IMR-90 (cell line): ENCODE measurements at regions not wholly inside any gene's neighbourhood (a gene's known extent, or its start where the extent isn't known, plus 50 kb on each side); places are given as distances from the start of the nearest gene placed in this dataset.

ENCODE experiments used
- ATAC-seq: fragments of 200-7000 bp; cut with Tn5 transposase; 2 replicates; pipeline ENCODE4 v1.9.1; 2020; ENCODE audit warnings: low read depth, mild to moderate bottlenecking, moderate library complexity
- BruUV-seq: library from RNA; stranded (reverse); fragments of 400-500 nt; replicated peaks from 2 replicates; lab custom pipeline; 2021; lab: Mats Ljungman, UMichigan
- CTCF ChIA-PET: fragments of 300-600 bp; formaldehyde crosslinking; extraction: SDS; loops from one replicate; lab custom pipeline; 2021; ENCODE audit warnings: antibody characterized with exemption; lab: Yijun Ruan, JAX
- POLR2A ChIA-PET: fragments of 300-600 bp; sonication (Branson Sonifier 250); formaldehyde crosslinking; loops from one replicate; lab custom pipeline; 2022; ENCODE audit warnings: antibody characterized with exemption; ENCODE audit not compliant: unreplicated experiment; lab: Charles Lee
- DNase-seq: peaks from one replicate; pipeline ENCODE4 v3.0.0; 2013
- H2AFZ ChIP-seq: replicated peaks from 2 replicates; pipeline ENCODE3; 2013; ENCODE audit warnings: low read length, mild to moderate bottlenecking; ENCODE audit not compliant: poor library complexity
- H2AK5ac ChIP-seq: 2 replicates; pipeline ENCODE4 v1.6.1; 2013; ENCODE audit warnings: low read depth, low read length, inconsistent platforms
- H2AK9ac ChIP-seq: replicated peaks from 2 replicates; pipeline ENCODE3; 2013; ENCODE audit warnings: mild to moderate bottlenecking, low read depth, low read length, moderate library complexity; ENCODE audit not compliant: poor library complexity
- H2BK120ac ChIP-seq: 2 replicates; pipeline ENCODE4 v1.6.1; 2013; ENCODE audit warnings: low read depth, low read length, inconsistent platforms
- H2BK15ac ChIP-seq: 3 replicates; pipeline ENCODE4 v1.6.1; 2013; ENCODE audit warnings: low read depth, low read length, inconsistent platforms
- H2BK20ac ChIP-seq: 2 replicates; pipeline ENCODE4 v1.6.1; 2013; ENCODE audit warnings: low read depth, mild to moderate bottlenecking, inconsistent platforms, low read length, moderate library complexity
- H2BK5ac ChIP-seq: 2 replicates; pipeline ENCODE4 v1.6.1; 2013; ENCODE audit warnings: mild to moderate bottlenecking, low read depth, low read length, inconsistent platforms; ENCODE audit not compliant: poor library complexity, severe bottlenecking
- H3K14ac ChIP-seq: replicated peaks from 2 replicates; pipeline ENCODE4 v1.6.1; 2013; ENCODE audit warnings: low read depth, low read length, inconsistent platforms
- H3K18ac ChIP-seq: 2 replicates; pipeline ENCODE4 v1.6.1; 2013; ENCODE audit warnings: low read depth, low read length, control low read depth
- H3K23ac ChIP-seq: 2 replicates; pipeline ENCODE4 v1.6.1; 2013; ENCODE audit warnings: low read depth, low read length, inconsistent platforms
- H3K27ac ChIP-seq: 2 replicates; pipeline ENCODE4 v1.5.1; 2013; ENCODE audit warnings: mild to moderate bottlenecking, control low read depth, low read length; ENCODE audit not compliant: insufficient read depth
- H3K27me3 ChIP-seq: 2 replicates; pipeline ENCODE4 v1.6.1; 2013; ENCODE audit warnings: low read length; ENCODE audit not compliant: control insufficient read depth, insufficient read depth
- H3K36me3 ChIP-seq: 2 replicates; pipeline ENCODE4 v1.6.1; 2013; ENCODE audit warnings: low read length, mixed read lengths; ENCODE audit not compliant: control insufficient read depth, insufficient read depth
- H3K4ac ChIP-seq: 2 replicates; pipeline ENCODE4 v1.6.1; 2013; ENCODE audit warnings: low read depth, low read length, inconsistent platforms
- H3K4me1 ChIP-seq: 2 replicates; pipeline ENCODE4 v1.6.1; 2013; ENCODE audit warnings: low read length, mixed read lengths; ENCODE audit not compliant: control insufficient read depth, insufficient read depth
- H3K4me2 ChIP-seq: 2 replicates; pipeline ENCODE4 v1.6.1; 2013; ENCODE audit warnings: low read depth, mild to moderate bottlenecking, control low read depth, low read length, moderate library complexity
- H3K4me3 ChIP-seq: 2 replicates; pipeline ENCODE4 v1.5.1; 2013; ENCODE audit warnings: low read depth, mild to moderate bottlenecking, control low read depth, low read length, moderate library complexity; ENCODE audit not compliant: insufficient read depth
- H3K56ac ChIP-seq: 2 replicates; pipeline ENCODE4 v1.6.1; 2013; ENCODE audit warnings: low read length, inconsistent platforms; ENCODE audit not compliant: insufficient read depth; ENCODE audit errors: extremely low read depth
- H3K79me1 ChIP-seq, 2 experiments: 2 replicates each; pipeline ENCODE4 v1.6.1; 2013; ENCODE audit warnings: low read length in 2 of 2, inconsistent platforms in 1 of 2, low read depth in 1 of 2
- H3K9ac ChIP-seq: 2 replicates; pipeline ENCODE4 v1.6.1; 2013; ENCODE audit warnings: low read depth, low read length, control low read depth
- H3K9me1 ChIP-seq: 2 replicates; pipeline ENCODE4 v1.6.1; 2013; ENCODE audit warnings: low read length, inconsistent platforms; ENCODE audit not compliant: insufficient read depth
- H3K9me3 ChIP-seq: 2 replicates; pipeline ENCODE4 v1.6.1; 2013; ENCODE audit warnings: low read length; ENCODE audit not compliant: control insufficient read depth, insufficient read depth
- H4K20me1 ChIP-seq: 2 replicates; pipeline ENCODE4 v1.6.1; 2013; ENCODE audit warnings: low read length, inconsistent platforms; ENCODE audit not compliant: insufficient read depth
- H4K5ac ChIP-seq: 2 replicates; pipeline ENCODE4 v1.6.1; 2013; ENCODE audit warnings: mild to moderate bottlenecking, low read depth, low read length, control low read depth
- H4K8ac ChIP-seq, 2 experiments: 2 replicates each; pipeline ENCODE4 v1.6.1; 2013; ENCODE audit warnings: low read depth in 2 of 2, low read length in 2 of 2, control low read depth in 1 of 2, inconsistent platforms in 1 of 2
- H4K91ac ChIP-seq: 2 replicates; pipeline ENCODE4 v1.6.1; 2013; ENCODE audit warnings: low read depth, low read length, inconsistent platforms; ENCODE audit not compliant: insufficient read depth
- FOS ChIP-seq: fragments of 150-350 bp; IDR thresholded peaks from 2 replicates; pipeline ENCODE4 v1.6.1; 2016; ENCODE audit warnings: low read depth, low read length
- MAFK ChIP-seq: IDR thresholded peaks from 2 replicates; pipeline ENCODE4 v1.6.1; 2012; ENCODE audit warnings: low read depth, low read length, improper control_type of control experiment
- WGBS, 2 experiments: methylation state at CpG; one replicate each; pipeline versions ENCODE4 v1.1.5 to v1.1.7; 2013; ENCODE audit warnings: missing lambda C conversion rate in 2 of 2; ENCODE audit not compliant: insufficient read length in 1 of 2; ENCODE audit errors: extremely low coverage in 2 of 2; 5-methylcytosine and 5-hydroxymethylcytosine counted together
- dilution Hi-C: fragments of 300-500 bp; cut with HindIII; formaldehyde crosslinking; loops from one replicate; pipeline ENCODE4 v1.14.3; 2018; ENCODE audit warnings: low sequenced_read_pairs; ENCODE audit not compliant: unreplicated experiment
- in situ Hi-C: fragments of 300-500 bp; cut with MboI; formaldehyde crosslinking; loops from 3 replicates; pipeline ENCODE4 v1.14.3; 2019; ENCODE audit warnings: low sequenced_read_pairs, inconsistent platforms, mixed read lengths
- intact Hi-C: fragments of 100-400 bp; cut with micrococcal nuclease; formaldehyde crosslinking; loops from 2 replicates; pipeline ENCODE4 v1.10.0; 2022

DNA sequence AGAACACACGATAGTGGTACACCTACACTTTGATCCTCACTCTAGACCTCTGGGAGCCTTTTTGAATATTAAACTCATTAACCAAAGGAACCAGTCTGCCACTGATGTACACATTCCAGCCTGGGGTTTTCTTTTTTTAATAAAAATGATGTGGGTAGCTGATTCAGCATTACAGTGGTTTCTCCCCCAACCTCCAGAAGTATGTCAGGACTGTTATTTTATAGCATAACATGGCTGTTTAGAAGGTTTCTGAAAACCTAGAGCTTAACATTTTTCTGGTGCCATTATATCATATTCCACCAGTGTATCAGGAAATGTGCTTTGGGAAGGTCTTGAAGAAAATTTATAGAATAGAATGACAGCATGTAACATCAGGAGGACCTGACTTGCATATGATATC is 540.9 kb upstream of the WWC1 start:
- no peak overlapping the region for H4K5ac ChIP-seq
- H3K4ac ChIP-seq, result no peak overlapping the region
- H3K36me3 ChIP-seq, result no peaks in the 10 kb centered on the region
- H4K8ac ChIP-seq, result no peak overlapping the region
- DNase-seq (no peak), ATAC-seq (0 out of 2 replicates have a peak, but pooled peaks have one; percentile 27)
- H3K4me1 ChIP-seq, result no peaks in the 10 kb centered on the region
- no TSS peak for BruUV-seq
- ChIA-PET CTCF (no interaction called here), POLR2A (no interaction called here)
- H2BK15ac ChIP-seq, result no peak overlapping the region
- H2BK120ac ChIP-seq, result no peak overlapping the region
- intact Hi-C loops, result no loop called here
- no peak overlapping the region for H4K91ac ChIP-seq
- H3K18ac ChIP-seq, result no peak overlapping the region
- H3K4me2 ChIP-seq, result no peak overlapping the region
- H2BK20ac ChIP-seq, result no peak overlapping the region
- no peak overlapping the region for H3K27ac ChIP-seq
- H2AK9ac ChIP-seq, result no peak overlapping the region
- H3K9me3 ChIP-seq, result no peaks in the 10 kb centered on the region
- H2BK5ac ChIP-seq, result no peak overlapping the region
- no peak overlapping the region for H3K23ac ChIP-seq
- in situ Hi-C loops, result no loop called here
- H3K14ac ChIP-seq, result no peak overlapping the region
- H4K20me1 ChIP-seq, result no peaks in the 10 kb centered on the region
- no peaks in the 10 kb centered on the region for H3K9me1 ChIP-seq
- H3K56ac ChIP-seq, result no peak overlapping the region
- H3K4me3 ChIP-seq, result no peak overlapping the region
- H3K9ac ChIP-seq, result no peak overlapping the region
- TF ChIP-seq MAFK (0 out of 2 replicates have a peak, but pooled peaks have one; percentile 13), FOS (no peak)
- H3K79me1 ChIP-seq, result no peaks in the 10 kb centered on the region
- dilution Hi-C loops, result no loop called here
- WGBS, 2 experiments, result no CpG with 5 or more reads among the region's 1 CpG
- no peak overlapping the region for H2AK5ac ChIP-seq
- H3K27me3 ChIP-seq, result peaks cover 1% of the 10 kb centered on the region; the same call in 1 of the 2 replicates
- H2AFZ ChIP-seq, result no peak overlapping the region
